Uterus (tissue), 2 donors: ENCODE measurements at regions not wholly inside any gene's neighbourhood (a gene's known extent, or its start where the extent isn't known, plus 50 kb on each side); places are given as distances from the start of the nearest gene placed in this dataset.

Source experiments
- POLR2A ChIP-seq, 2 donors: fragments of 450-650 bp; IDR thresholded peaks; one replicate each; pipeline ENCODE4 v1.6.1; 2016; ENCODE audit warnings: antibody characterized with exemption in 2 of 2, mild to moderate bottlenecking in 1 of 2, moderate library complexity in 1 of 2
- TF ChIP-seq, protein P1 (sequence below), 4 experiments: fragments of 200-600 bp in 2 of 4; fragments of 450-650 bp in 2 of 4; sonication (generic) in 2 of 4; IDR thresholded peaks; one replicate each; pipeline ENCODE4 v1.5.1; 2016 to 2019; ENCODE audit warnings: antibody characterized with exemption in 4 of 4, mild to moderate bottlenecking in 2 of 4, moderate library complexity in 1 of 4

DNA sequence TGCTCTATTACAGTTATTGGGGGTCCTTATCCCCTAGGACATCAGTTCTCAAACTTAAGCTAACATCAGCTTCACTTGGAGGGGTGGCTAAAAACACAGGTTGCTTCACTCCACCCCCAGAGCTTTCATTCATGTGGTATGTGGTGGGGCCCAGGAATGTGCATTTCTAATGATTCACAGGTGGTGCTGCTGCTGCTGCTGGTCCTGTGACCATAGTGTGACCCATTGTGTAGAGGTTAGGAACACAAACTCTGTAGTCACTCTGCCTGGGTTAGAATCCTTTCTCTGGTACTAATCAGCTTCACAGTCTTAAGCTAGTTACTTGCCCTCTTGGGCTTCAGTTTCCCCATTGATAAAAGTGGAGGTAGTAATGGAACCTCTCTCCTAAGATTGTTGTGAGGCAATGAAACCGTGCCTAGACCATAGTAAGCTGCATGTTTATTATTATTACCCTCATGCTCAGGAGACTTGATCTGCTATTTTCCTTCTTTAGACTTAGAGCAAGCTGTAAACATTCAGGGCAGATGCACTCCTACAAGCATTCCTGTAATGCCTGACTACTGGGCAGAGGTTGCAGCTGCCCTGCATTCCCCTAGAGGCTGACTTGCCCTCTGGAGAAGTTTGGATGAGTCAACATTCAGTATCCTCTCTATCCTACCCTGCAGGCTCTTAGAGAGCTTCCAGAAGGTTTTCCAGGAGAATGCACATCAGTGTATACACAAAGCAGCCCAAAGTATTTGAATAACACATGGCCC is 94.1 kb upstream of the ACSL4 start:
- TF ChIP-seq, protein P1, sequence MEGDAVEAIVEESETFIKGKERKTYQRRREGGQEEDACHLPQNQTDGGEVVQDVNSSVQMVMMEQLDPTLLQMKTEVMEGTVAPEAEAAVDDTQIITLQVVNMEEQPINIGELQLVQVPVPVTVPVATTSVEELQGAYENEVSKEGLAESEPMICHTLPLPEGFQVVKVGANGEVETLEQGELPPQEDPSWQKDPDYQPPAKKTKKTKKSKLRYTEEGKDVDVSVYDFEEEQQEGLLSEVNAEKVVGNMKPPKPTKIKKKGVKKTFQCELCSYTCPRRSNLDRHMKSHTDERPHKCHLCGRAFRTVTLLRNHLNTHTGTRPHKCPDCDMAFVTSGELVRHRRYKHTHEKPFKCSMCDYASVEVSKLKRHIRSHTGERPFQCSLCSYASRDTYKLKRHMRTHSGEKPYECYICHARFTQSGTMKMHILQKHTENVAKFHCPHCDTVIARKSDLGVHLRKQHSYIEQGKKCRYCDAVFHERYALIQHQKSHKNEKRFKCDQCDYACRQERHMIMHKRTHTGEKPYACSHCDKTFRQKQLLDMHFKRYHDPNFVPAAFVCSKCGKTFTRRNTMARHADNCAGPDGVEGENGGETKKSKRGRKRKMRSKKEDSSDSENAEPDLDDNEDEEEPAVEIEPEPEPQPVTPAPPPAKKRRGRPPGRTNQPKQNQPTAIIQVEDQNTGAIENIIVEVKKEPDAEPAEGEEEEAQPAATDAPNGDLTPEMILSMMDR (IDR thresholded peaks at IDR 0.05) = no peak
- no peak for TF ChIP-seq POLR2A (IDR thresholded peaks at IDR 0.05)
